22Rv1 (cell line): ENCODE measurements at regions not wholly inside any gene's neighbourhood (a gene's known extent, or its start where the extent isn't known, plus 50 kb on each side); places are given as distances from the start of the nearest gene placed in this dataset.

ENCODE experiments used
- ZFX ChIP-seq: fragments of 450-650 bp; IDR thresholded peaks from 2 replicates; pipeline ENCODE4 v1.6.1; 2017; ENCODE audit warnings: antibody characterized with exemption, borderline replicate concordance
- TF ChIP-seq, protein P1 (sequence below): fragments of 450-650 bp; IDR thresholded peaks from 2 replicates; pipeline ENCODE4 v1.5.1; 2017; ENCODE audit warnings: mild to moderate bottlenecking

DNA sequence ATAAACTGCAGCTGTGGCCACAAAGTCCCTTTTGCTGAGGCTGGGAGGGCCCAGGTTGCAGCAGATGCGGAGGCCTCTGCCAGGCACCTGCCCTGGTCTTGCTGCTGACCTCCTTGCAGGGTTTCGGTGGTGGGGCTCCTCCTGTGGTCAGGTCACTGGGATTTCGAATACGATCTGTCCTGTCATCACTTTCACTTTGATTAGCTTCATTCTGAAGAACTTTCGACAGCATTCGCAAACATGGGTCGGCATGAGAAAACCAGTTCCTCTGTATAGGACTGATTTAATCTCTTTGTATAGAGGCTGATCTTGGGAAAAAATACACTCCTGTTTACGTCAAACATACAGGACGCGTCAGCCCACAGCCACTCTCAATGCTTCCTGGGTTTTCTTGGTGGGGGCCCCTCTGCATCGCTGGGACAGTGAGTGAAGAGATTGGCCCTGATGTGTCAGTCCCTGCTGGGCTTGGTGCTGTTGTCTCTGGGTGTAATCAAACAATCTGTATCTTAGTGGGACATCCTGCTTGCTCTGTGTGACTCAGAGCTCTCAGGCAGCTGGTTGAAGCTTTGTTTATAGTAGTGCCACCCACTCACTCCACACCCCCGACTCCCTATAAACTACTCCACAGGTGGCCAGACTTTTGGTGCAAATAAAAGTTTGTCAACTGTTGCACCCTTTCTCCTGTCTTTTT, 209.4 kb upstream of the CXCR4 start:
- TF ChIP-seq, protein P1, sequence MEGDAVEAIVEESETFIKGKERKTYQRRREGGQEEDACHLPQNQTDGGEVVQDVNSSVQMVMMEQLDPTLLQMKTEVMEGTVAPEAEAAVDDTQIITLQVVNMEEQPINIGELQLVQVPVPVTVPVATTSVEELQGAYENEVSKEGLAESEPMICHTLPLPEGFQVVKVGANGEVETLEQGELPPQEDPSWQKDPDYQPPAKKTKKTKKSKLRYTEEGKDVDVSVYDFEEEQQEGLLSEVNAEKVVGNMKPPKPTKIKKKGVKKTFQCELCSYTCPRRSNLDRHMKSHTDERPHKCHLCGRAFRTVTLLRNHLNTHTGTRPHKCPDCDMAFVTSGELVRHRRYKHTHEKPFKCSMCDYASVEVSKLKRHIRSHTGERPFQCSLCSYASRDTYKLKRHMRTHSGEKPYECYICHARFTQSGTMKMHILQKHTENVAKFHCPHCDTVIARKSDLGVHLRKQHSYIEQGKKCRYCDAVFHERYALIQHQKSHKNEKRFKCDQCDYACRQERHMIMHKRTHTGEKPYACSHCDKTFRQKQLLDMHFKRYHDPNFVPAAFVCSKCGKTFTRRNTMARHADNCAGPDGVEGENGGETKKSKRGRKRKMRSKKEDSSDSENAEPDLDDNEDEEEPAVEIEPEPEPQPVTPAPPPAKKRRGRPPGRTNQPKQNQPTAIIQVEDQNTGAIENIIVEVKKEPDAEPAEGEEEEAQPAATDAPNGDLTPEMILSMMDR, result no peak
- TF ChIP-seq ZFX, result no peak
